ENCODE measurements at regions not wholly inside any gene's neighbourhood (a gene's known extent, or its start where the extent isn't known, plus 50 kb on each side); places are given as distances from the start of the nearest gene placed in this dataset.

DNA sequence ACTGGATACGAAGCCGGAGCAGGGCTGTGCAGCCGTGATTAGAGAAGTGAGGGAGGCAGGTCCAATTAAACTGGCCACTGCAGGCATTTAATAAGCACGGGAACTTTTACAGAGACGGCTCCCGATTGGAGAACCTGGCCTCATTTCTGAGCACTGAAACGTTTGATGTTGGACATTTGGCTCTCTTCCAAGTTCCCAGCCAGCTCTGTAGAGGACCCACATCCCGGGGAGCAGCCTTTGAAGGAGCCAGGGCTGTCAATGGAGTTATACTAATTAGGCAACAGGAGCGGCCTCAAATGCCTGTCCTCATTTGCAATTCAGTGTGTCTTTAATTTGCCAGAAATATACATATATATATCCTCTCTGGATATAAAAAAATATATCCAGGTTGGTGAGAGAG, 499.4 kb upstream of the C16orf82 start:
- TF ChIP-seq EZH2 (IDR thresholded peaks at IDR 0.05; ENCODE audit: low read length, missing control alignments): no peak
- no peak for TF ChIP-seq CTCF (conservative IDR thresholded peaks at IDR 0.05 in 1 of 2, IDR thresholded peaks at IDR 0.05 in 1 of 2; ENCODE audit: low read depth in 1 of 2, low read length in 2 of 2)

Measured in fibroblast of lung (primary cell).